LoVo (cell line): ENCODE measurements at regions not wholly inside any gene's neighbourhood (a gene's known extent, or its start where the extent isn't known, plus 50 kb on each side); places are given as distances from the start of the nearest gene placed in this dataset.

Experiments
- DNase-seq: peaks from one replicate; pipeline ENCODE4 v3.0.0-alpha.2; 2016; ENCODE audit warnings: low spot score

- DNase-seq: no peak
Measured at GRCh38 chrX:22664826-22665225, 334.9 kb upstream of the DDX53 start.

DNA sequence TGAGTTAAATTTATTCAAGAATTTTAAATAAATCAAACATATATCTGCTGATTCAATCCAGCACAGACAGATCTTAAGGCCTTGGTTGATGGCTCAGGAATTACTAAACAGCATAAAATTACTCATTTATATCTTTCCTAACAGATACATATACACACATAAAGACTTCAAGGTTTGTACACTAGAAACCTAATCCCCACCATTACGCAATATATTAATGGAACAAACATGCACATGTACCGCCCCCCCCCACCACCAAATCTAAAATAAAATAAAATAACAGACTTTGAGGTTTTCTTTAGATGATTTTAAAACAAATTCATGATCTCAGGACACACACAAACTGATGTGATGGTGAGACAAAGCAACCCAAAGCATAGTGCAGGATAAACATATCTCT, 333.9 kb upstream of the DDX53 start:
- no peak for DNase-seq

GRCh38 chrX:22666441-22666840, 333.3 kb upstream of the DDX53 start:
- no peak for DNase-seq

DNA sequence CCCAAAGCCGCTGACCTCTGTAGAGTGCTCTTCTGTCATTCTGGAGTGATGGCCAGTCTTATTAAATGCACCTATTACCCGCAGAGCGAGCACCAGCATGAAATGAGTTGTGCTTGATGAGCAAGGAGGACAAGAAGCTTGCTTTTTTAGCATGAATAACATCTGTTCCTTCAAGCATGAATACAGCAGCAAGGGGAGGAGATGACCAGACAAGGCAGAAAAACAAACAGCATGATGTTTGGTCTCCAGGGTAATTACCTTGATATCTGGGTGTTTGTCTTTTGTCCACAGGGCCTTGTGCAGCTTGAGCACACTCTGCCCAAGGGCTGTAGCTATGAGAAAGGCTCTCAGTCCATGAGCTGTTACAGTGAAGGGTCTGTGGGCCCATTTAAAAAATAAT, 324.8 kb upstream of the DDX53 start:
- DNase-seq: no peak

GRCh38 chrX:22686138-22686541, 313.6 kb upstream of the DDX53 start:
- DNase-seq: no peak

GRCh38 chrX:22689290-22689689, 310.5 kb upstream of the DDX53 start:
- no peak for DNase-seq

DNA sequence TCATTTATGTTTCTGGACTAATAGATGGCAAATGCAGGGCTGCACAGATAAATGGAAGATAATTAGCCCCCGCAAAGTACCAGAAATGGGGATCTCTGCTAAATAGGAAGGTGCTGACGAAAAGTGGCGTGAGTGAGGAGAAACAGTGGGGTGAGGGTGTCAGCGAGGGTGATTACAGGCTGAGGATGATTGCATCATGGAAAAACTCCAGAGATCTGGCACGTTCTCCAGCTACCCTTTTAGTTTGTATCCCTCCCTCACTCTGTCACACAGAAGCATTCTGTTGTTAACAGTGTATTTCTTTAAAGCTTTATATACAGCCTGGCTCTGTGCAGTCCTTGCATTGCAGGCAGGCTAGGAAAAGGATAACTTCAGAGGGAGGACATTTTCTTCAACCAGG, 309.6 kb upstream of the DDX53 start:
- no peak for DNase-seq

DNA sequence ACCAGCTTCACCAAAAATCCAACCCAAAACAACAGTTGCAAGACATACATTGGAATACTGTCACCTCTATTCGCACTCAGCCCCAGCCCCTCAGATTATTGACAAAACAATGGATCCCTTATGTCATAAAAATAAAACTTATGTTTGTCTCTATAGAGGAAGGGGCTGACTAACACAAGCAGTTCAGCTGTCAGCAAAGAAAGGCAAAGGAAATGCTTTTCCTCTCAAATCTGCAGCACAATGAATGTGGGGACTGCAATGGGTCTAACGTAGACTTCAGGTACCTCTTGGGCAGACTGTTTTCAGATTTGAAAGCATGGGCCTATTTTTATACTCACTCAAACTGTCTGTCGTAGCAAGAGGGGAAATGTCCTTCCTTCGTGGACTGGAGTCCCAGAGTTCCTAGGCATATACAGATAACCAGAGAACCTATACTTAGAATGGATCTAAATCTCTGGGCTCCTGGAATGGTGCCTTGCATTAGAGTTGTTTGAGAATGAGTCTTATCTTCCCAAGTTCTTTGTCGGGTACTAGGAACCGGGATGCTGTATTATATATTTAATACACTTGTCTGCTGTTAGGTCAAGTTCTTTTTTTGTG, 307.7 kb upstream of the DDX53 start:
- DNase-seq: no peak

DNA sequence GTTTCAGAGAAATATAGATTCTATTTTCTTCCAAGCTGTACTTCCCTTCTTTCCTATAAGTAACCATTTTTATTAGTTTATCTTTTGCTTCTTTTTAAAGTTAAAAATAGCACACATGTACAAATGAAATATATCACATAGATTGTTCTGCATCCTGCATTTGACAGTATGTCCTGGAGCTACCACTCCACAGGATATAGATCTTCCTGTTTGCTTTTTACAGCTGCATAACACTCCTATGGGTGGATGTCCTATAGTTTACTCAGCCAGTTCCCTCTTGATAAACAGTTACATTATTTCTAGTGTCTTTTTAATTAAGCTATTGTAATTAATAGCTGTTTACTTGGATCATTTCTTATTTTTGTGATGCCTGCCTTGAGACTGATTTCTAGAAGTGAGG, 301.6 kb upstream of the DDX53 start:
- no peak for DNase-seq

DNA sequence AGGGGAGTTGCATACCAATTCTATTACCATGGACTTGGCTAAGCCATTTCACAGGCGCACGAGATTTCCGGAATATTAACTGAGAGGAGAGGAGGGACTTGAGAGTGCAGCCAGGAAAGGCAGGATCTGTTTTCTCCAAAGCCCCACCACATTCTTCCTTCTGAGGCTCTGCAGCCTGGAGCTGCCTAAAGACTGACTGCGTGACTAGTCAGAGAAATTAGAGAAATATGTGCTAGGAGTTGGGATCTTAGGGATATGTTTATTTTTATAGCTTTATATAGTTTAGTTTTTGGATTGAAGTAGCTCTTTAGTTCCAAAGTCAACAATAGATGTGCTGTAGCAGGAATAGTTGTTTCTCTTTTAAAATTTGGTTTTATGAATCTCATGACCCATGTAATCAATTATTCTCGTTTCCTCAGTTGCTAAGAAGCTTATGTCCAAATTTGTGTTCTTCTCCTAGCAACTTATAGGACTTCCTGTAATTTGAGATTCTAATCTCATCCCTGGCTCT, 300.1 kb upstream of the DDX53 start:
- DNase-seq: no peak

DNA sequence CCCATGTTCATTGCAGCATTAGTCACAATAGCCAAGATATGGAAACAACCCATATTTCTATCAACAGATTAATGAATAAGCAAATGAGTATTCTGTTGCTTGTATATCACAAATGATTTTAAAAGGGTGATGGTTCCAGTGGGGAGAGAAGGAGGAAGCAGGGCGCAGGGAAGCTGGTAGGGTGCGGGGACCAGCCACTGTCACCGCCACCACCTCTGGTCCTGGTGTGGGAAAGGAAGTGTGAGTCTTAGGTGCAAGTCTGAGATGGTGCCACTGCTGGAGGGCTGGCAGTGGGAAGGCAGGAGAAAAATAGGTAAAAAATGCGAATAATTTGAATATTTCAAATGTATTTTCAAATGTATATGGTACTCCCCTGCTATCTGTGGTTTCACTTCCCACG, 286.8 kb upstream of the DDX53 start:
- no peak for DNase-seq

DNA sequence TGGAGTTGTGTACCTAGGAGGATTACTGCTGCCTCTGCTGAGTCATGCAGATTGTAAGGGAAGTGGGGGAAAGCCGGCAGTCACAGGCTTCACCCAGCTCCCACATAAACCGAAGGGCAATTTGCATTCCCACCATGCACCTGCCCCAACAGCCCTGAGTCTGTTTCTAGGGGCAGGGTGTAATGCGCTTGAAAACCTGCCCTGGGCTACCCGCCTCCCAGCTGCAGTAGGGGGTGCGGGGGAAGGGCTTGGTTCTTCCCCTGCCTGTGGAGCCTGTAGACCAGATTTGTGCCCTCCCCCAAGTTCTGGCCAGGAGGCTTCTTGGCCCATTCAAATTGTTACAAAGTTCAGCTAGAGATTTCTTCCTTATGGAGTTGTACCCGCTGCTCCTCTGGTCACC, 269.2 kb upstream of the DDX53 start:
- no peak for DNase-seq

DNA sequence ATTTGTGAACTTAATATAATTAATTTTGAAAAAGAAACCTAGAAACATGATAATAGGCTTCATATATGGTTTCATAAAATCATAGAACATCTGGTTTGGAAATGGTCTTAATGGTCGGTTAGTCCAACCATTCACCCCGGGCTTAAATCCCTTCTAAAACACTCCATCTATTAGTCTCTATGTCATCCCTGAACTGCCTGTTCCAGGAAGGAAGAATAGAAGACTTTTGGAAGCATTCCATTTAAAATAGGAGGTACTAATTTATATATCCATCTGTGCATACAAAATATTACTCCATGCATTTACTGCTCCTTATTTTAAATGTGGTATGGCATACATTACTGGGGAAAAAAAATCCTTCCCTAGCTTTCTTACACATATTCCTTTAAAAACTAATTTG, 262.2 kb upstream of the DDX53 start:
- no peak for DNase-seq

- no peak for DNase-seq
Measured at GRCh38 chrX:22739276-22739675, 260.5 kb upstream of the DDX53 start.

GRCh38 chrX:22740836-22741235, 258.9 kb upstream of the DDX53 start:
- no peak for DNase-seq

DNA sequence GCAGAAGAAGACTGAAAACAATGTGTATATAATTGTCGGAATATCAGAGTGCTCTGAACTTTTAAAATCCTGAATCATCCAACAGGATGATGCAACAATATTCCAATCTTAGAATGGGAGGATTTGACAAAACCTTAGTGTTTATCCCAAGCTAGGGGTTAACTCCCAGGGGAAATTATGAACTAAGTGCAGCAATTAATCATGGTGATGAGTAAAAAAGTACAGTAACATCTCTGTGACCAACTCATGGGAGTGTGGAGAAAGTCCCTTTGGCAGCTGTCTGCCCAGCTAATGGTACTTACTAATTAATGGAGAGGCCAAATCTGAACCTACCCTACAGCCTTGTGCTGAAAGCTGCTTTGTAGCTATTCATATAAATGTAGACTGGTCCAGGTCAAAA, 257.6 kb upstream of the DDX53 start:
- no peak for DNase-seq

DNA sequence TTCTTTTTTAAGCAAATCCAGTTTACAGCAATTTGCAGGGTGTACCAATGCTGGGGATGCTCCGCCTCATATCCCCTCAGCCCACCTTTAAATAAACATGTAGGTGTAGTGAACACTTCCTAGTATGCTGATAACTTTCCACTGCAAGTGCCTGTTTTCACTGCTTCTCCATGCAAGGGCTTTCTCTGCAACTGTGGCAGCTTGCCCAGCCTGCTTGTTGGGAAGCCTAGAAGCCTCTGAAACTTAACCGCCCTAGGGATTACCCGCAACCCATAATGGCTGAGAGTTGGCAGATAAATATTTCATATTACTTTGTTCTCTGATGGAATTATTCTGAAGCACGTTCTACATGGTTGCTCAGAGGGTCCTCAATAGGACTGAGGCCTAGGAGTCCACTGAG, 253.7 kb upstream of the DDX53 start:
- DNase-seq: no peak

DNA sequence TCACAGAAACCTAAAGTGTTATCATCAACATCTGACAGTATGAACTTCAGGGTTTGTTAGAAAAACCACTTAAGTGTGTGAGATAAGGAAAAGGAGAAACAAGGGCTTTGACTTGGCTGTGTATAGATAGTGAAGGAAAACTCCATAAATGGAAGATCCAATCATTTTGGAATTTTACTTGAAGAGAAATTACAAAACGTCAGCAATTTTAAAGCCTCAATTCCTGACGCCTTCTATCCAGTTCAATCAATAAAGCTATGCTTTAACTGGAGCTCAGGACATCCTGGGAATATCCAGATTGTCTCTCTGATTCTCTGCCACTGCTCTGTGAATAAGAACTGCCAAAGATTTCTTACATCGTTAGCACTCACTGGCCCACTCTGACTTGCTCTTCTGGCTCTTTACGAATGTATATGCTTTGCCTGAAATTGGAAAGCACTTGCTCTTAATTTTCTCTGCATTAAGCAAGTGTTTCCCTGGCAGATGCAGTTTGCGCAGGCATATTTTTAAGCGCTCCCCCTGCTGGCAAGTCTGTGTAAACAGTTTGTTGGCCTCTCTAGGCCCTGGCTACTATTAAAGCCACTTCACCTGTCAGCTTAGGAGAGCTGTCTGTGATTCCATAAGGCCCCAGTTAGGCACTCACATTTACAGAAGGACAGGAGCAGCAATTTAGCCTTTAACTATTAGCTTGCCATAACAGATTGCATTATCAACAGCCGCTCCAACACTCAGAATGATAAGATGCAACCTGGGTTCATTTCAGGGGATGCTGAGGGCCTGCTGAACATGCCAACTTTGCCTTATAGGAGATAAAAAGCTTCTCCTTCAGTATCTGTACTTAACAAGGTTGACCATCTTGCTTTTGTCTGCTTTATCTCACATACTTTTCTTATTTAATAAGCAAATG, 251.4 kb upstream of the DDX53 start:
- peak; percentile 50 for DNase-seq

DNA sequence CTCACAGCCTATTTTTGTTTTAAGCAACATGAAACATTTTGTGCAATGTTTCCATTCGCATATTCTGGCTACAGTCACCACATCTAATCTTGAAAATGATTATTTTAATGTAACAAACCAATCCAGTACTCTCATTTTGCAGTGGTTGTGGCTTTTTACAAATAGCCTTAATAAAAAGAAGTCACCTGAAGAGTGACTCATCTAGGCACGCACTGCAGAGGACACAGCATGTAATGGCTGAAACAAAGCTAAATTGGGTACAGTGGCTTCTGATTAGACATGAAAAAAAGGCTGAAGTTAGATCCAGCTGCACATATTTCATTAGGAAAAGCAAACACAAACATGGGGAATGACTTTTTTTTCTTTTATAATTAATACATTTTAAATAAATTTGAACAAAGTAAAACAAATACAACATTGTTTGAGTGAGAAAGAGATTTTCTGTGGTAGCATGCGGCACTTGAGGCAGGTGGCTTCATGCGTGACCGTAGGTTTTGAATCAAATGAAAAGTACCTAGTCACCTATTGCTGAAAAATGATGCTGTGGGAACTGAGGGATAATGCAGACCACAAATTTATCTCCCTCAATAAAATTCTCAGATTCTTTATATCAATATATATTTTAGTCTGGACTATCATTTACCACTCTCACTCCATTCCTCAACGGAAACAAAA, 240.8 kb upstream of the DDX53 start:
- DNase-seq: no peak

DNA sequence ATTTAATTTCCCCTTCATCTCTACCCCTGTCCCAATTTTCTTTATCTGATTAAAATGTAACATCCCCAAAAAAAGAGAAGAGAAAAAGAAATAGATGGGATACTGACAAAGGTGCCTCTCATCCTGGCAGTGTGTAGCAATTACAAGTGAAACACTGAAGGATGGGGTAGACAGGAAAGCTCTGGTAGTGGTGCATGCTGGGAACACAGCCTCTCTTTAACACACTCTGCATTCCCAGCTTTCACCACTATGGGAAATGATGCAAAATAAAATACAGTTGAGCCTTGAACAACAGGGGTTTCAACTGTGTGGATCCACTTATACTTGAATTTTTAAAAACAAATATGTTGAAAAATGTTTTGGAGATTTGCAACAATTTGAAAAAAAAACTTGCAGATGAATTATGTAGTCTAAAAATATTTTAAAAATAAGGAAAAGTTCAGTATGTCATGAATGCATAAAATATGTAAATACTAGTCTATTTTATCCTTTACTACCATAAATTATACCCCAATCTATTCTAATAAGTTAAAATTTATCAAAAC, 239.2 kb upstream of the DDX53 start:
- DNase-seq: no peak

DNA sequence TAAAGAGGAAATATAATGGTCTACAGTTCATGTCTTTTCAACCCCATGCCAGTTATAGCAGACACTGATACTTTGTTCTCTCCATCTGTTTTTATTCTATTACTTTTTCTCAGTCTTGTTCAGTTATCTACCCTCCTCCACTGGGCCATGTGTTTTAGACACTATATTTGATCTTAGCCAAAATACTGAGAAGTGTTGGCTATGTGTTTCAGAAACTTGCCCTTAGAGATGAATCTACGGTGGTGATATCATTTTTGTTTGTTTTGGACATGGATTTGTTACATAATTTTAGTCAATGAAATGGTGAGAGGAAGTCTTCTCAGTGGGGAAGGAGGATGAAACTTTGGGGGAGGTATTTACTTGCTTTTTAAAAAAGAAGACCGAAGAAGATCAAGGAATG, 211.5 kb upstream of the DDX53 start:
- no peak for DNase-seq

GRCh38 chrX:22795671-22796070, 204.1 kb upstream of the DDX53 start:
- no peak for DNase-seq

DNA sequence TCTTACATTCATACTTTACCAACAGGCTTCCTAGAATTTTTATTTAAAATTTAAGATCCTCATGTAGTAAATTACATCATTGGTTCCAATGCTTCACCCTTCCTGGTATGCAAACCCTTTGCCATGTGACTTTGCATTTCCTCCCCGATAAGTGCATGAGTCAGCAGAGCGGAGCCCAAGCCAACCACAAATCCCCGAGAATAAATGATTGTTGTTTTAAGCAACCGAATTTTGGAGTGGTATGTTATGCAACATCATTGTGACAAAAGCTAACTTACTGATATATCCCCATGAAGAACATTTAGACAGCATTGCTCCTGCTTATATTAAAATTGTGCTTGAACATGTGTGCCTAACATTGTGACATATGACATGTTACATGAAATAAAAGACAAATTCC, 199.4 kb upstream of the DDX53 start:
- DNase-seq: no peak
